ENCODE measurements at regions not wholly inside any gene's neighbourhood (a gene's known extent, or its start where the extent isn't known, plus 50 kb on each side); places are given as distances from the start of the nearest gene placed in this dataset.

GRCh38 chr20:22729616-22730236 lies 145.4 kb upstream of the FOXA2 start:
- TF ChIP-seq CTCF (IDR thresholded peaks at IDR 0.05) (no peak), EZH2 (IDR thresholded peaks at IDR 0.05; ENCODE audit: borderline replicate concordance, insufficient read depth, low read depth, low read length, poor library complexity, severe bottlenecking) (no peak)
